A549 (cell line): ENCODE measurements at regions not wholly inside any gene's neighbourhood (a gene's known extent, or its start where the extent isn't known, plus 50 kb on each side); places are given as distances from the start of the nearest gene placed in this dataset.
"Not testable (repeated sequence)": the region's sequence is repeated elsewhere in the genome, so short reads cannot be mapped to it uniquely, and the experiment has no call there.

ENCODE experiments used
- ATAC-seq, 2 experiments: fragments of 200-7000 bp in 1 of 2; fragments of >200 bp in 1 of 2; cut with Nextera tagmentation in 1 of 2; cut with Tn5 transposase in 1 of 2; 3 replicates each; pipeline versions ENCODE4 v1.8.0 to v1.9.1; 2018 to 2020; ENCODE audit warnings: mild to moderate bottlenecking in 1 of 2, moderate library complexity in 1 of 2
- CTCF ChIA-PET: fragments of 300-600 bp; sonication (Branson Sonifier 250); formaldehyde crosslinking; extraction: SDS; loops from one replicate; lab custom pipeline; 2021; ENCODE audit warnings: antibody characterized with exemption, inconsistent platforms; lab: Yijun Ruan, JAX
- POLR2A ChIA-PET: fragments of 350-600 bp; formaldehyde crosslinking; extraction: SDS; loops from one replicate; lab custom pipeline; 2021; ENCODE audit warnings: antibody characterized with exemption, inconsistent platforms; lab: Yijun Ruan, JAX
- DNase-seq, 2 experiments: peaks; one replicate each; pipeline versions ENCODE4 v3.0.0 to v3.0.0-alpha.2; 2011 to 2016; ENCODE audit warnings: low read depth in 1 of 2, low spot score in 1 of 2
- FAIRE-seq: peaks from 2 replicates; lab custom pipeline; 2011; peaks lifted over from hg19 to GRCh38; lab: Jason Lieb, UNC
- H3K27ac ChIP-seq, 2 experiments: fragments of >200 bp; sonication (Bioruptor Twin); formaldehyde crosslinking; 3 replicates each; pipeline ENCODE4 v1.5.1; 2016 to 2017
- H3K4me1 ChIP-seq: fragments of >200 bp; sonication (Bioruptor Twin); formaldehyde crosslinking; 3 replicates; pipeline ENCODE4 v1.6.1; 2016
- H3K4me2 ChIP-seq: fragments of >200 bp; sonication (Bioruptor Twin); formaldehyde crosslinking; 3 replicates; pipeline ENCODE4 v1.6.1; 2016
- H3K4me3 ChIP-seq: fragments of >200 bp; sonication (Bioruptor Twin); formaldehyde crosslinking; 3 replicates; pipeline ENCODE4 v1.5.1; 2016
- H3K9me3 ChIP-seq: fragments of >200 bp; sonication (Bioruptor Twin); formaldehyde crosslinking; 3 replicates; pipeline ENCODE4 v1.6.1; 2016
- ATOH8 ChIP-seq: fragments of 250-450 bp; sonication (Bioruptor Pico); IDR thresholded peaks from 2 replicates; pipeline ENCODE4 v1.5.0; 2020; ENCODE audit warnings: low read depth, mild to moderate bottlenecking, moderate library complexity
- BCL3 ChIP-seq: fragments of >200 bp; sonication (Bioruptor Twin); formaldehyde crosslinking; IDR thresholded peaks from 3 replicates; pipeline ENCODE4 v1.6.1; 2016
- CBX2 ChIP-seq: fragments of 200-600 bp; sonication (generic); IDR thresholded peaks from 2 replicates; pipeline ENCODE4 v1.6.1; 2016; ENCODE audit warnings: low read depth, mild to moderate bottlenecking, borderline replicate concordance
- CEBPB ChIP-seq, 2 experiments: fragments of >200 bp in 1 of 2; sonication (Bioruptor Twin) in 1 of 2; formaldehyde crosslinking in 1 of 2; IDR thresholded peaks; 2 replicates each; pipeline ENCODE4 v1.6.1; 2012 to 2016
- CHD4 ChIP-seq: fragments of 200-600 bp; sonication (generic); IDR thresholded peaks from 2 replicates; pipeline ENCODE4 v1.6.1; 2016; ENCODE audit warnings: antibody characterized with exemption, mild to moderate bottlenecking, borderline replicate concordance
- EHMT2 ChIP-seq: fragments of 200-600 bp; sonication (generic); IDR thresholded peaks from 2 replicates; pipeline ENCODE4 v1.6.1; 2016; ENCODE audit warnings: antibody characterized with exemption, low read depth, mild to moderate bottlenecking, moderate library complexity
- FOSL2 ChIP-seq, 2 experiments: fragments of 450-650 bp in 1 of 2; fragments of >200 bp in 1 of 2; sonication (Bioruptor Twin) in 1 of 2; formaldehyde crosslinking; IDR thresholded peaks; 2 replicates each; pipeline versions ENCODE4 v1.5.0 to v1.6.1; 2016 to 2020; ENCODE audit warnings: mild to moderate bottlenecking in 1 of 2, moderate library complexity in 1 of 2
- HDAC2 ChIP-seq: fragments of 200-600 bp; sonication (generic); IDR thresholded peaks from 2 replicates; pipeline ENCODE4 v1.6.1; 2016
- KDM5A ChIP-seq: fragments of 200-600 bp; sonication (generic); IDR thresholded peaks from 2 replicates; pipeline ENCODE4 v1.6.1; 2016; ENCODE audit warnings: antibody characterized with exemption, mild to moderate bottlenecking
- MAZ ChIP-seq: fragments of 150-350 bp; IDR thresholded peaks from 2 replicates; pipeline ENCODE4 v1.6.1; 2014; ENCODE audit warnings: antibody characterized with exemption, low read depth, low read length, borderline replicate concordance
- NFE2L2 ChIP-seq: fragments of 150-350 bp; conservative IDR thresholded peaks from 2 replicates; pipeline ENCODE4 v1.6.1; 2014; ENCODE audit warnings: low read length
- POLR2AphosphoS2 ChIP-seq: conservative IDR thresholded peaks from 2 replicates; pipeline ENCODE4 v1.6.1; 2012; ENCODE audit warnings: low read length, improper control_type of control experiment, inconsistent platforms
- RARB ChIP-seq: fragments of 250-450 bp; sonication (Bioruptor Pico); IDR thresholded peaks from 2 replicates; pipeline ENCODE4 v1.8.0; 2021; ENCODE audit warnings: mild to moderate bottlenecking, moderate library complexity
- RFX5 ChIP-seq: fragments of 450-650 bp; IDR thresholded peaks from 2 replicates; pipeline ENCODE4 v1.7.1; 2014; ENCODE audit warnings: antibody characterized with exemption, mild to moderate bottlenecking, moderate library complexity
- SMC3 ChIP-seq: fragments of >200 bp; sonication (Bioruptor Twin); formaldehyde crosslinking; IDR thresholded peaks from 3 replicates; pipeline ENCODE4 v1.6.1; 2018; ENCODE audit warnings: inconsistent platforms
- ZC3H11A ChIP-seq: fragments of 450-650 bp; IDR thresholded peaks from 2 replicates; pipeline ENCODE4 v1.6.1; 2014; ENCODE audit warnings: antibody characterized with exemption, mild to moderate bottlenecking
- ZSCAN20 ChIP-seq: fragments of 250-450 bp; sonication (Bioruptor Pico); IDR thresholded peaks from 2 replicates; pipeline ENCODE4 v1.8.0; 2022; ENCODE audit warnings: mild to moderate bottlenecking, moderate library complexity
- WGBS: methylation state at CpG from one replicate; pipeline ENCODE4 v1.1.6; 2017; ENCODE audit errors: missing lambda C conversion rate; 5-methylcytosine and 5-hydroxymethylcytosine counted together
- TF ChIP-seq, protein P1 (sequence below): fragments of >200 bp; sonication (Bioruptor Twin); formaldehyde crosslinking; IDR thresholded peaks from 3 replicates; pipeline ENCODE4 v1.5.1; 2016
- TF ChIP-seq, protein P2 (sequence below): fragments of 150-350 bp; IDR thresholded peaks from 2 replicates; pipeline ENCODE4 v1.6.1; 2014; ENCODE audit warnings: low read depth, mild to moderate bottlenecking, low read length

GRCh38 chr2:77793500-77793899, 271.3 kb upstream of the LRRTM4 start:
- FAIRE-seq, H3K9me3 ChIP-seq, H3K4me2 ChIP-seq, POLR2A ChIA-PET, DNase-seq, H3K4me1 ChIP-seq, ATAC-seq, H3K4me3 ChIP-seq, H3K27ac ChIP-seq: not testable (repeated sequence)
- CTCF ChIA-PET, result interaction anchor here (0.6 kb wide), 1 partner anchor 19 kb away, joined by 3 read pairs; no protein-coding TSS in a partner anchor
- WGBS, result 92% methylated on average over 2 of the region's 2 CpGs

DNA sequence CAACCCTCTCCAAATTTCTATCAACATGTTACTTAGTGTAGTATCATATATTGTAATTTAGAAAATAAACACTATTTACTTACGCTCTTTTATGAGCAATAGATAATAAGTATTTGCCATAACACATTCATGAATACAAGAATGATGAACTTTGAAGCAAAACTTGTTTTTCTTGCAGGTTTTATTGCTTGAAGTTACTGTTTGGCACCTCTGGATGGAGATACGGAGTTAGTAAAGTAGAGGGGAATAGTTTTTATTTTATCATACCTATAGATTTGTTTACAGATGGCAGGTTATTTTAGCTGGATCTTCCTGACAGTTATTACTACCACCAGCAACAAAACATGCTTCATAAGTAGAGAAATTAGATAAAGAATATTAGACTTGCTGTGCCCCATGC, 274.2 kb upstream of the LRRTM4 start:
- no peaks in the 10 kb centered on the region for H3K4me1 ChIP-seq
- FAIRE-seq (no peak), DNase-seq (no peak), ATAC-seq (no peak)
- 7% methylated on average over 2 of the region's 2 CpGs for WGBS
- POLR2A ChIA-PET, result no interaction called here
- H3K27ac ChIP-seq, result no peak overlapping the region
- no peak overlapping the region for H3K4me3 ChIP-seq
- peaks cover 6% of the 10 kb centered on the region; the same call in 2 of the 3 replicates for H3K9me3 ChIP-seq
- TF ChIP-seq MAZ, result no peak
- H3K4me2 ChIP-seq, result no peak overlapping the region
- CTCF ChIA-PET, result no interaction called here

- WGBS, result 0% methylated on average over 1 of the region's 1 CpG
- CTCF ChIA-PET, result no interaction called here
- peaks cover 3% of the 10 kb centered on the region; the same call in 2 of the 3 replicates for H3K9me3 ChIP-seq
- no peak overlapping the region for H3K4me2 ChIP-seq
- TF ChIP-seq EHMT2 (no peak), ZC3H11A (no peak), CHD4 (no peak), POLR2AphosphoS2 (no peak), RARB (CRISPR knock-in tag) (no peak), SMC3 (no peak), ZSCAN20 (CRISPR knock-in tag) (no peak), KDM5A (no peak), HDAC2 (no peak), NFE2L2 (no peak), CEBPB (IDR thresholded peaks at IDR 0.05) (no peak), FOSL2 (IDR thresholded peaks at IDR 0.05) (no peak), FOSL2 (CRISPR knock-in tag; IDR thresholded peaks at IDR 0.05) (no peak), CBX2 (no peak), BCL3 (no peak), ATOH8 (CRISPR knock-in tag) (no peak), RFX5 (no peak)
- TF ChIP-seq, protein P1, sequence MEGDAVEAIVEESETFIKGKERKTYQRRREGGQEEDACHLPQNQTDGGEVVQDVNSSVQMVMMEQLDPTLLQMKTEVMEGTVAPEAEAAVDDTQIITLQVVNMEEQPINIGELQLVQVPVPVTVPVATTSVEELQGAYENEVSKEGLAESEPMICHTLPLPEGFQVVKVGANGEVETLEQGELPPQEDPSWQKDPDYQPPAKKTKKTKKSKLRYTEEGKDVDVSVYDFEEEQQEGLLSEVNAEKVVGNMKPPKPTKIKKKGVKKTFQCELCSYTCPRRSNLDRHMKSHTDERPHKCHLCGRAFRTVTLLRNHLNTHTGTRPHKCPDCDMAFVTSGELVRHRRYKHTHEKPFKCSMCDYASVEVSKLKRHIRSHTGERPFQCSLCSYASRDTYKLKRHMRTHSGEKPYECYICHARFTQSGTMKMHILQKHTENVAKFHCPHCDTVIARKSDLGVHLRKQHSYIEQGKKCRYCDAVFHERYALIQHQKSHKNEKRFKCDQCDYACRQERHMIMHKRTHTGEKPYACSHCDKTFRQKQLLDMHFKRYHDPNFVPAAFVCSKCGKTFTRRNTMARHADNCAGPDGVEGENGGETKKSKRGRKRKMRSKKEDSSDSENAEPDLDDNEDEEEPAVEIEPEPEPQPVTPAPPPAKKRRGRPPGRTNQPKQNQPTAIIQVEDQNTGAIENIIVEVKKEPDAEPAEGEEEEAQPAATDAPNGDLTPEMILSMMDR, result no peak
- TF ChIP-seq, protein P2, sequence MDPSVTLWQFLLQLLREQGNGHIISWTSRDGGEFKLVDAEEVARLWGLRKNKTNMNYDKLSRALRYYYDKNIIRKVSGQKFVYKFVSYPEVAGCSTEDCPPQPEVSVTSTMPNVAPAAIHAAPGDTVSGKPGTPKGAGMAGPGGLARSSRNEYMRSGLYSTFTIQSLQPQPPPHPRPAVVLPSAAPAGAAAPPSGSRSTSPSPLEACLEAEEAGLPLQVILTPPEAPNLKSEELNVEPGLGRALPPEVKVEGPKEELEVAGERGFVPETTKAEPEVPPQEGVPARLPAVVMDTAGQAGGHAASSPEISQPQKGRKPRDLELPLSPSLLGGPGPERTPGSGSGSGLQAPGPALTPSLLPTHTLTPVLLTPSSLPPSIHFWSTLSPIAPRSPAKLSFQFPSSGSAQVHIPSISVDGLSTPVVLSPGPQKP, result no peak
- TF ChIP-seq, all 56 proteins: peak for 0
- FAIRE-seq (no peak), ATAC-seq (no peak), DNase-seq (no peak)
- POLR2A ChIA-PET, result no interaction called here
- Histone ChIP-seq H3K4me3 (no peak overlapping the region), H3K4me1 (no peaks in the 10 kb centered on the region), H3K27ac (no peak overlapping the region)
Observed at GRCh38 chr2:77797088-77797487, 274.9 kb upstream of the LRRTM4 start.
